Stimulated activated CD8-positive, alpha-beta memory T cell treated with anti-CD3 and anti-CD28 coated beads, Interleukin-4, amount 100 ng/mL, for 24 hours (primary cell): ENCODE measurements at regions not wholly inside any gene's neighbourhood (a gene's known extent, or its start where the extent isn't known, plus 50 kb on each side); places are given as distances from the start of the nearest gene placed in this dataset.

Experiments used
- DNase-seq: peaks from one replicate; pipeline ENCODE4 v3.0.0-alpha.2; 2020; ENCODE audit warnings: low read depth

DNA sequence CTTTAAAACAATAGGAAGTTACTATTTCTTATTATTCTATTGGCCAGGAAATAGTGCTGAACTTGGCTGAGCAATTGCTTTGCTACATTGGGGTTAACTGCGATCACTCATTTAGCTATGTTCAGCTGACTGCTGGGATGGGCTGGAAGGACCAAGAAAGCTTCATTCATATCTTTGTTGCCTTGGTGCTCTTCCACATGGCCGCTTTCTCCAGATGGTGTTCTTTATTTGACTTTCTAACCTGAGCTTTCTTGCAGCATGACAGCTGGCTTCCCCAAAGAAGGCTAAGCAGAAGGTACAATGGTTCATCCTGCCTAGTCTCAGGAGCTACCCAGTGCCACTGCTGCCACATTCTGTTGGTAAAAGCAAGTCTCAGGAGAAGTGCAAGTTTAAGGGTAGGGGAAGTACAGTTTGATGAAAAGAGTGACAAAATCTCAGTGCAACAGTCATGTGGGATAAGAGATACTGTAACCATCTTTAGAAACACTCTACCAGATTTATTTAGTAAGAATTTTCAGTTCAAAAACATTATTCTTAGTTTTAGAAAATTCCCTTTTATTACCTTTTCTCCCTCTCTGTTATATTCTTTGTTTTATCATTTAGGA lies 180.6 kb upstream of the RBMS1 start:
- DNase-seq = no peak

DNA sequence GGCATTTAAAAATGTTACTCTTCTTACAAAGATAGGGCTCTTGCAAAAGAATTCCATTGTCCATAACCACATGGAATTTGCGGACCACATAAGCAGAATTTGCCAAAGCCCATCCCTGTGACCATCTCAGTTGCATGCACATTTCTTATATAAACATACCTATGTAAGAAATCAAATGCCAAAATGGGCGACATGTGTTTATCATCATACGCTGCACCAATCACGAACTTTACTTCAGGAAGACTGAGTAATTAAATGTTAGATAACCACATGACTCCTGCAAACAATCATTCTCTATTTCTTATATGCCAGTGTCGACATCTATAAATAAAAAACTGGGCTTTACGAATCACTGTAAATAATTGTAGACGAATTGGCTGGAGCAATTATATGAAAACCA lies 186.1 kb upstream of the RBMS1 start:
- DNase-seq = no peak

DNA sequence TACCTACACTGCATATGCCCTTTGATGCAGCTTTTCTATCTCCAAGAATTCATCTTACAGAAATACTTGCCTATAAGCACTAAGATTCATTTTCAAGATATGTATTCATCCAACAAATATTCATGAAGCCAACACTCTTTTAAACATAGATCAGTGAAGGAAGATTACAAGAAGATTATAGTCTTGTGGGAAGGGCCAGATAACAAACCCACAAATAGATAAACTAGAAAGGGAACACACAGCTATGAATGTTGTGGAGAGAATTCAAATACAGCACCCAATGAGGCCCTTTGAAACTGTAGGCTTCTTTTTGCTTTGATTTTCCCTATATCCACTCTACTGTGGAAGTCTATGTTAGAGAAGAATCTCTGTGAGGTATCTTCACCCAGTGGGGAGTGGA lies 186.7 kb upstream of the RBMS1 start:
- DNase-seq = no peak

DNA sequence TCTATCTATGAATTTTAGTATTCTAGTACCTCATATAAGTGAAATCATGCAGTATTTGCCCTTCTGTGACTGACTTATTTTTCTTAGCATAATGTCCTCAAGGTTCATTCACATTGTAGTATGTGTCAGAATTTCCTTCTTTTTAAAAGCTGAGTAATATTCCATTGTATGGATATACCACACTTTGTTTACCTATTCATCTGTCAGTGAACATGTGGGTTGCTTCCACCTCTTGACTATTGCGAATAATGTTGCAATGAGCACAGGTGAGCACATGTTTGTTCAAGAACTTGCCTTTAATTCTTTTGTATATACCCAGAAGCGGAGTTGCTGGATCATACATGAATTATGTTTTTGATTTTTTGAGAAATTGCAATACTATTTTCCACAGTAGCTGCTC lies 187.4 kb upstream of the RBMS1 start:
- no peak for DNase-seq

DNA sequence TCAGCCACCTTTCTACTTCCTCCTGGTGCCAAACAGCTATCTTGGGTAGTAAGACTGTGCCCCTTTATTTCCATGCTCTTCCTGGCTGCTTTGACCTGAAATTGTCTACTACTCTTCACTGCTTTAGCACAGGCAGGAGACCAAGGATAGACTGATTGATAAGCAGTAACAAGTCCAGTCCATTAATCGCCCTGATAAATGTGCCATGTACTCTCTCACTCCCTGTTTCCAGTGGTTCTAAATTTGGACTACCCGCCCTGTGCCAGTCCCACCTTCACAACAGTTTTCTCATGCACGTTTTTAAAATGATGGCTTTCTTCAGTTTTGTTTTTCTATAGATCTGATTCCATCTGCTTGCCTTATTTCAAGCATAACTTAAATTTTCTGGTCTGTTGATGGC lies 189.6 kb upstream of the RBMS1 start:
- DNase-seq = no peak

DNA sequence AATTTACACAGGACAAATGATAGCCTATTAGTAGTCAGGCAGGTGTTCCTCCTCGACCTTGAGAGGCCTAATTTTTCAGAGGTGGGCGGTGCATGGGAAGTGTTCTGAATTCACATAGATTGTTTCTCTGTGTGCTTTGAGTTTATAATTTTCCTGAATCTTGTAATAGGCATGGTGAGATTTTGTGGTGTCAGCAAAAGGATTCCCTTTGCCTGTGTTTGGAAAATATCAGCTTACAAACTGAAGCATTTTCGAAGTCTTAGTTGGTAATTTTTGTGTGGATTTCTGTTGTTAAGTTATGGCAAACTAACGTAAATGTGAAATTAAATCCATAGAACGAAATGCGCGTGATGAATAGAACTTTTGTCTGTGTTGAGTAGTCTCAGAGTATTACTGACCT lies 194.0 kb upstream of the RBMS1 start:
- no peak for DNase-seq

DNA sequence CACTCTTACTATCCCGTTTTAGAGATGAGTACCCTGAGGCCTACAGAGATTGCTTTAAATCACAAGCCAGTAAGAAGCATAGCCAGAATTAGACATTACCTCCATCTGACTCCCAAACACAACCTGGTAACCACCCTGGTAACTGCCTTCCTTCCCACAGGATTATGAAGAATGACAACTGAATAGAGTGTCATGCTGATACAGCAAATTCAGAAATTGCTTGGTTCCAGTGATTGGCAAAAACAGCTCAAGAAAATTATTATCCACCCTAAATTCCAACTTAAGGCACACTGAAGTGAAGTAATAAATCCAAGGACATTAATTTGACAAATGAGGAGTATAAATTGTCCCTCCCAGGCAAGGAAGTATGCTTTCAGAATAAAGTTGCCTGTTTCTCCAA lies 195.8 kb upstream of the RBMS1 start:
- DNase-seq = no peak

DNA sequence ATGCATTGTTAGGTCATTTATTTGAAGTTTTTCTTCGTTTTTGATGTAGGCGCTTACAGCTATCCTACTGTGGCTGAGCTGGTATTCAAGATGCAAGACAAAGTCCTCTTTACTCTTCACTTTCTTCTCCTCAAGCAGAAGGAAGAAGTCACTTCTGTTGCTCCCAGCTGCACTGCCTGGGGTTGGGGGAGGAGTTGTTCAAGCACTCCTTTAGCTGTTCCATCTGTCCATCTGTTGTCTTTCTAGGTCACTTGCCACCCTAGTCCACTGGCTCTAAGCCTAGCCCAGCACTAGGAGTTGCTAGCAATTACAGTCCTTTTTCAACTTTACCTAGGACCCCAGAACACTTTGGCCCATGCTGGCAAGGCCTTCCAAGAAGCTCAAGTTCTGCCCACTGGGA lies 200.6 kb upstream of the RBMS1 start:
- no peak for DNase-seq

DNA sequence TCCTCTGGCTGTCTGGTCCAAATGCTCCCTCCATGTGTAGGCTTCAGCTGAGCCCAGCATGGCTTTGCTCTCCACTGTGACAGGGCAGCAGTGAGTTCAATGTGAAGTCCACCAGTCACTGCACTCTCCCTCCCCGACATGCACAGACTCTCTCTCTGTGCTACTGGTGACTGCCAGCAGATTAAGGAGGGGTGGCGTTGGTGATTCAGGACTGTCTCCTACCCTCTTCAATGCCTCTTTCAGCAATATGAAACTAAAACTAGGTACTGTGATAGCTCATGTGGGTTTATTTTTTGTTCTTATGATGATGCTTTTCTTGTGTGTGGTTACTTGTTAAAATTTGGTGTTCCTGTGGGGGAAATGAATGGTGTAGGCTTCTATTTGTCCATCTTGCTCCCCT lies 201.0 kb upstream of the RBMS1 start:
- no peak for DNase-seq

DNA sequence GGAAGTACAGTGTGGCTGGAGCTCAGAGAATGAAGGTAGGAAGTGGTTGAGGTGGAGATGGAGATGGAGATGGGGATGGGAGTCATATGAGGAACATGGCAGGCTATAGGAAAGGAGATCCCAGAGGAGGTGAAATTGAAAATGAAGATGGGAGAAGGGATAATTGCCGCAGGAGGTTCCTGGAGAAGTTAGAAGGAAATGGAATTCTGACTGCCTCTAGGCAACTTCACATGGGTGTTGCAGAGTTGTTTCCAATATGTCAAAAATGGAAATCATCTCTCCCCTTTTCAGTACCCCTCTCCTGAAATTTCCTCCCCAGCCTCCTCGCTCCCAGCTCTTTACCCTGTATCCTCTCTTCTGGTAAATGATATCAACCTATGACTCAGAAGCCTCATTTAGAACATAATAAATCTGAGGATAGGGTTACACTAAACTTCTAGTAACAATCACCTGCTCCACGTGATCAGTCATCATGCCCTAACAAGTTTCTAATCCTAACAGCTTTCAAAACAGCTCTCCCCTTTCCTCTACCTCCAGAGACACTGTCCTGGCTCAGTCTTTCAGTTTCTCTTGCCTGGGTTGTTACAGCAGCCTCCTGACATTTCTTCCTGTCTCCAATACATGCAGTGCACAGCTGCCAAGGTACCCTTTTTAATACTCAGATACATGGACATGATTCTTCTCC lies 201.9 kb upstream of the RBMS1 start:
- no peak for DNase-seq

DNA sequence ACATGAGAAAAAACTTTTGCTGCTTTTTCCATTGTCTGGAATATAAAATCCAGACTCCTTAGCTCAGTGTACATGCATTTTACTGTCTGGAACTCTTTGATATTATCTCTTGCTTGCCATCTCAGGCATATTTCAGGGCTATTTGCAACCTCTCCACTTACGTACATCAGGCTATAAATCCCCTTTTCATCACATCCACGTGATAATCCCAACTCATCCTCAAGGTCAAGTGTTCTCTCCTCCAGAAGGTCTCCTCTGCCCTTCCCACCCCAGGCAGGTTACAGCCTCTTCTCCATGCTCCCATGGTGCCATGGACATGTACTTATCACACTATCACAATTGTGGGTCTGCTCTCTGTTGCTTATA lies 202.5 kb upstream of the RBMS1 start:
- no peak for DNase-seq

DNA sequence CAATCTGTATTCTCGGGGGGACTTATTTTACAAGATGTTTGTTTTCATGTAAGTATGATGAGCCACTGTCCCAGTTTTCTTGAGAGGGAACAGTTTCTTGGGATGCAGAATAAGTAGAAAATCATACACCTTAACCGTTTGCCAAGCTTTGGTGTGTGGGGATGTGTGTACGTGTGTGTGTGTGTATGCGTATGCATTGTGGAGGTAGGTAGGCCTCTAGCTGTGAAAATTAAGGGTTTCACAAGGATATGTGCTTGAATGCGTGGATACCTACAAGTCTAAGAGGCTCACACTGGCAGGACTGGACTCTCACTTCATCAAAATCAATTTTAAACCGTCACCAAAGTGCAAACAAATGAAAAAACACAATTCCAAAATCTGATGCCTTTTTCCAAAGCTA lies 204.2 kb upstream of the RBMS1 start:
- DNase-seq = no peak

DNA sequence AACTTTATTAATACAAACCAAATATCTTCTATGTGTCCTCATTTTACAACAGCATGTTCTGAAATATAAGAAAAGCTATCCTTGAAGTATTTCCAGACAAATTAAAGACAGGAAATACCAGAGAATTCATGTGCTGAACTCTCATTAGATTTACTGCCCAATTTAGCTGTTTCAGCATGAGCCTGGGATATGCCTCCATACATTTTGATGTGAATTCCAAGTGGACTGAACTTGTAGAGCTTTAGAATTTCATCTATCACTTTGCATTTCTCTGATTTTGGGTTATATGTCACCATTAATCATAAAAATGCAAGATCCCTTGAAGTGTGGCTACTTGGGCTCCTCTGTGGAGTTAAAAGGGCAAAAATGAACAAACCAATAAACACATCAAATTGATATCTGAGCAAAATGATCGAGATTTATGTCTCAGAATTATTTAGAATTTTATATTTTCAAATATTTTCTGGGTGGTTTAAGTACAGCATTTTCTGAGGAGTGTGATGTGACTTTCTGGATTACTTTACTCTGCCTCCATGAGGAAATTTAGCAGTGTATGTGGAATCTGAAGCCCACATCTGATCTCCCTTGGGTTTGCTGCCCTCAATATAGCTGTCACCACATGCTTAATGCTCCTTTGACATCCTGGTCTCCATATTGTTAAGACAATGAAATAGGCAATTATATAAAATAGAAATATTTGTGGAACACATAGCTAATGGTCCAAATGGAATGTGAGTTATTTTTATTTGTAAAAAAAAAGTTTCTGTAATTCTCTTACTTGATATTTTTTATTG lies 206.6 kb upstream of the RBMS1 start:
- DNase-seq = no peak

DNA sequence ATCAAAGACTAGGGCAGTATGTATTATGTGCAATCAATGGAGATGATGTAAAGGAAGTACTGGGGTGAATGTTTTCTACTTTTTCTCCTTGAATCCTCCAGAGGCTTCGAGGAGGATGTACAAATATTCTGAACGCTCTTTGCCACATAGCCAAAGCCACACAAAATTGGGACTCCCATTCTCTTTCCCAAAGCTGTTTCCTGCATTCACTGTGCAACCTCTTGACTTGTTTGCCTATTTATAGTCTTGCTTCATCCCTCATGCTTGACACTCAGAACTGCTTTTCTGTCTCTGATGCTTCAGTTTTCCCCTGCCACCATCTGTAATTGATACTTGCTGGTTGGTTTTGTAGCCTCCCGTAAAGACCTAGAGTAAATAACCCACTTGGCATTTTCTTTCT lies 208.2 kb upstream of the RBMS1 start:
- no peak for DNase-seq

DNA sequence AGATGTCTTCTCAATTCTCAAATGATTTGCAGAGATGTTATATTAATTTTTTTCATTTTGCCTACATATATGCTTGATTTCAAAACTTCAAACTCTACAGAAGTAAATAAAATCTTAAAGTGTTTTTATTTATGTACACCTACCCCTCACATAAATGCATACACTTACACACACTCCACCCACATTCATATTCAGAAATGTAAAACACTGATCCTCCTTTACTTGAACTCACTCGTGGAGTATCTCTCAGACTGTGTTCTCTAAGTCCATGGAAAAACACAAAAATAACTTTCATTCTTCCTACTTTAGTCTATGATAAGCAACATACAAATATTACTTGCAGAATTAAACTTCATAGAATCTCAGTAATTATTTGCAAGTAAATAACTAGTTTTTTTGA lies 209.1 kb upstream of the RBMS1 start:
- no peak for DNase-seq

DNA sequence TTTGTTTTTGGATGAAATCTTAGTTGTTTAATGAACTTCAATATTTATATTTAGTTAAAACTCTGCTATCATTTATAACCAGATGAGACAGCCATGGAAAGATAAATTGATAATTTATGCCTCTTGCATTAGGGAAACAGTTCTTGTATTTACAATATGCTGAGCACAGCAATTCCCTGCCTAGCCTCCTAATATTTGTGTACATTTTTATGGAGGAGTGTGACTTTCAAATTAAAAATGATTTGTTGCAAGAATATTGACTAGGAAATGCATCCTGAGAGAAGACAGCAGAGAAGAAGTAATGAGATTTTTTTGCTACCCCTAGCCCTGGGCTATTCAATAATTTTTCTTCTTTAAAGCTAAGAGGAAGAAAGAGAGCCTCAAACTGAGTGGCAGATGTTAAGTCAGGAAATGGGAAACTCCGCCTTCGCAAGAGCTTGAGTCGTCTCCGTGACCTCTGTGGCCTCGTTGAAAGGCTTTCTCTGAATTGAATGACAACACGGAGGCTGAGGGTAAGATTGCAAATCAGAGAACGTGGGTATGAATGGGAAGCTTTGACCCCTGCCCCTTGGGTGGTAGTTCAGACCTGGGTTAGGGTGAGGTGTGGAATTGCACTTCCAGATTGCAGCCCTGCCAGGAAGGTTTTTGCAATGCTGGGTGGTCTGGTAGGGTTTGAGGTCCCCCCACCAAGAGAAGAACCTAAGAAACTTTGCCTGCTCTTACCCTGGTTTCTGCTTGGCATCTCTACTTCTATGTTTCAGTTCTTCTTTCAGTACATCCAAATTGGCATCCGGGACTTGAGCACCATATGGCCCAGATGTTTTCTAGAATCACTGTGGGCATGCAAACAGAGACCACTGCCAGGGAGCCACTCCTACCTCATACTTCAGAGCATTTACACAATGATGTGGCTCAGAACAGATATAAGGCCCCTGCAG lies 210.3 kb upstream of the RBMS1 start:
- DNase-seq = no peak

DNA sequence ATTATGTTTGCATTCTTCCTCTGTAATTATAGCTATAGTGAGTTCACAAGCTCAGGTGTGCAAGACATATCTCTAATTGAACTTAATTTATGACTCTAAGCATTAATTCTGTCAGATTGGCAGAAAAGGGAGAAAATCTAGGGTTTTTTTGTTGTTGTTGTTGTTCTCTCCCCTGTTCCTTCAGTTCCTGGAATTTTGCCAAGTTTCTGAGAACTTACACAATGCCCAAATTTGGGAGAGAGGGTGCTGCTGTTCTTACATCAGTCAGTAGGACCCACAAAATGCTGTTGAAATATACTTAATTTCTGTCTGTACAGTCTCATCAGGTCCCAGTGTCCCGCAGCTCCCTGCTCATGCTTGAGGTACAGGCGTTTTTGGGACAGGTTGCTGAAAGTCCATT lies 221.8 kb upstream of the RBMS1 start:
- DNase-seq = no peak

DNA sequence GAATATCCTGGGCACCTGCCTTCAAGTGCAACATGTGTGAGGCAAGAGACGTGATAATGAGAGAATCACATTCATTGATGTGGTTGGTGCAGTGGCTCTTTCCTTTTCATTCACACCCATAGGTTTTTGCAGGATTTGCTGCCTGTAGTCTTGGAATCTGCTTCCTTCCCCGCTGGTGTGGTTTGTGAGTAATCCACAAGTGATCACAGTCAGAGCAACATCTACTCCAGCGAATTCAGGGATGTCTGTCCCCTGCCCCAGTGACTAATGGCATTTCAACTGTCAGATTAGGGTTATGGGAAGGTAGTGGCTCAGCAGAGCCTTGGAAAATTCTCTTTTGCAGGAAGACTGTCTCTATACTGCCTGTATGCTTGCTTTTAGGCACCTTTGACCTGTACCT lies 225.5 kb upstream of the RBMS1 start:
- DNase-seq = no peak

DNA sequence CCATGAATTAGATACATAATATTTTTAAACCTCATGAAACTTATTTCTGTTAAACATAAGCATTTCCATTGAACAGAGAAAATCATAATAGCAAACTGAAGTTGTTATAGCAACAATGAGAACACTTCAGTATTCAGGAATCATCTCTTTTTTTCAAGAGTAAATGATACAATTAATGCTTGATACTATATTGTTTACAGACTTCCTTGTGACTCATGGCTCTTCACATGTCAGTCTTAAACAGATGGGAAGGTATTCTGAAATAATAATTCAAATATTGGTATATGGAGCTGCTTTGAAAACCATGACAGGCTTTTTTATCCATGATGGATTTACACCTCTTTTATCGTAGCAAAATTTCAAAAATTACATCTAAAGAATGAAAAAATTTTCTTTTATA lies 226.5 kb upstream of the RBMS1 start:
- DNase-seq = no peak

DNA sequence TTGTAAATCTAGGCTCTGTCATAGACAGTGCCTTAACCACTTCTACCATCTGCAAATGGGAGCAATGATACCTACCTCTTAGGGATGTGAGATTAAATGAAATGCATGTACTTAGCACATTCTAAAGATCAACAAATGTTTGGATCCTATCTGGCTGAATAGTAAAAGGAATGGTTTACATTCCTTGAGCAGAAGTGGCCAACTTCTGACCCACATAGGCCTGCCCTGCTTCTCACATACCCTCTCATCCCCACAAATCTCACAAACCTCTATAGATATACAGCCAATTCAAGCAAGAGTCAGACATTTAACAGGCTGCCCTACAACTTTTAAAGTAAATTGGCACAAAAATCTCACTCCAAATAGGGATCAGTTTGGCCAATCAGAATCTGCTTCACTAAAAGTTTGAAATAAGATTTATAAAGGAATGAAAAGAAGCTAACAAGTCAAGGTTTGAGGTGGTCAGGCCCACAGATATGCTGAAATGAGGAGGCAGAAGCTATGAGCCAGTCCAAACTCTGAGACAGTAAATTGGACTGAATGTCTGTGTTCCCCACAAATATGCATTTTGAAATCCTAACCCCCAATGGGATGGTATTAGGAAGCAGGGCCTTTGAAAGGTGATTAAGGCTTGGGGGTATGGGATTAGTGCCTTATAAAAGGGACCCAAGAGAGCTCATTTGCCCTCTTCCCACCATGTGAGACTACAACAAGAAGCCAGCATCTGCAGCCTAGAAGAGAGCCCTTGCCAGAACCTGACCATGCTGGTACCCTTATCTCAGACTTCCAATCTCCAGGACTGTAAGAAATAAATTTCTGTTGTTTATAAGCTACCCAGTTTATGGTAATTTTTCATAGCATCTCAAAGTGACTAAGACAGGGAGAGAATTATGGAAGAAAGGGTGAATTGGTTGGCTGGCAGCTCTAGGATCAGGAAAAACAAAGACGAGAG lies 227.8 kb upstream of the RBMS1 start:
- no peak for DNase-seq

DNA sequence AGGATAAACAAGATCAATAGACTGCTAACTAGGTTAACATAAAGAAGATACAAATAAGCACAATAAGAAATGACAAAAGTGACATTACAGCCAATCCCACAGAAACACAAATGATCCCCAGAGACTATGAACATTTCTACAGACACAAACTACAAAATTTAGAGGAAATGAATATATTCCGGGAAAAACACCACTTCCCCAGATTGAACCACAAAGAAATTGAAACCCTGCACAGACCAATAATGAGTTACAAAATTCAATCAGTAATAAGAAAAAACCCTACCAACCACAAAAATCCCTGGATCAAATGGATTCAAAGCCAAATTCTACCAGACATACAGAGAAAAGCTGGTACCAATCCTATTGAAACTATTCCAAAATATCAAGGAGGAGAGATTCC lies 232.4 kb upstream of the RBMS1 start:
- DNase-seq = no peak
